Activated effector memory CD4-positive, alpha-beta T cell treated with anti-CD3 and anti-CD28 coated beads, Interleukin-2, amount 50 U/mL, for 16 hours (primary cell): ENCODE measurements at regions not wholly inside any gene's neighbourhood (a gene's known extent, or its start where the extent isn't known, plus 50 kb on each side); places are given as distances from the start of the nearest gene placed in this dataset.
"Not testable (repeated sequence)": the region's sequence is repeated elsewhere in the genome, so short reads cannot be mapped to it uniquely, and the experiment has no call there.

ENCODE experiments used
- DNase-seq: peaks from one replicate; pipeline ENCODE4 v3.0.0-alpha.2; 2020

DNA sequence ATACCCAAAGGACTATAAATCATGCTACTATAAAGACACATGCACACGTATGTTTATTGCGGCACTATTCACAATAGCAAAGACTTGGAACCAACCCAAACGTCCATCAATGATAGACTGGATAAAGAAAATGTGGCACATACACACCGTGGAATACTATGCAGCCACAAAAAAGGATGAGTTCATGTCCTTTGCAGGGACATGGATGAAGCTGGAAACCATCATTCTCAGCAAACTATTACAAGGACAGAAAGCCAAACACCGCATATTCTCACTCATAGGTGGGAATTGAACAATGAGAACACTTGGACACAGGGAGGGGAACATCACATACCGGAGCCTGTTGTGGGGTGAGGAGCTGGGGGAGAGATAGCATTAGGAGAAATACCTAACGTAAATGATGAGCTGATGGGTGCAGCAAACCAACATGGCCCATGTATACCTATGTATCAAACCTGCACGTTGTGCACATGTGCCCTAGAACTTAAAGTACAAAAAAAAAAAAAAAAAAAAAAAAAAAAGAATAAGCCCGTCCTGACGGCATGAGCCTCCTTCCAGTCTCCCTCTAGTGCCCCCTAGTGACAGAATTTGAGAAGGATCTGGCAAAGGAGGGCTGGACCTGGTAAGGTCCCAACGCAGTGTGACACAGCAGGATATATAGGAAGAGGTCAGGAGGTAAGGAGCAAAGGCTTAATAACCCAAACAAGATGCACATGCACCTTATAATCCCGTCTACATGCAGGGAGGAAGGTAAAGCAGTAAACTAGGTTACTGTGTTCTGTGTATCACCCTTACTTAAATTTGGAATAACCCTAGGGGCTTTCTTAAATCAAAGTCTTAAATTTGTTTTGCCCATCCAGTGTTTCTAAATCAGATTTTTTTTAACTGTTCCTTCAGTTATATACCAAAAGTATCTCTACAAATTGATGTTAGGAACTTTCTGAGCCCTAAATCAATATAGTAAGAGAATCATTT lies 214.8 kb downstream of the UNC5CL start:
- not testable (repeated sequence) for DNase-seq

DNA sequence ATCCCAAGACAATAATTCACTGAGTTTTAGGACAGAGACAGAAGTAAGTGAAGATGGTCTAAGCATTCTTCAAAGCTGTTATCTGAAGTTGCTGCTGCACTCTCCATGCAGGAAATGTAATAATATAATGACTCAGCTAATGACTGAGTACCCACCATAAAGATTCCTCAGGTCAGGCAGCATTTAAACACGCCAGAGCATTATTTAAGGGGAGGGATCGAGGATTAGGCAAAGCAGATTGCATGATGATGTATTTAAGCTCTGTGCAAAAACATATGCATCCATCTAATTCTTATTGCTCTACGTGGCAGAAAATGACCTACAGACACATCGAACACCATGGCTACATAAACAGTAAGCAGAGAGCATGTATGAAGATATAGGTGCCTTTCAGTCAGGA lies 216.4 kb downstream of the UNC5CL start:
- DNase-seq = no peak

DNA sequence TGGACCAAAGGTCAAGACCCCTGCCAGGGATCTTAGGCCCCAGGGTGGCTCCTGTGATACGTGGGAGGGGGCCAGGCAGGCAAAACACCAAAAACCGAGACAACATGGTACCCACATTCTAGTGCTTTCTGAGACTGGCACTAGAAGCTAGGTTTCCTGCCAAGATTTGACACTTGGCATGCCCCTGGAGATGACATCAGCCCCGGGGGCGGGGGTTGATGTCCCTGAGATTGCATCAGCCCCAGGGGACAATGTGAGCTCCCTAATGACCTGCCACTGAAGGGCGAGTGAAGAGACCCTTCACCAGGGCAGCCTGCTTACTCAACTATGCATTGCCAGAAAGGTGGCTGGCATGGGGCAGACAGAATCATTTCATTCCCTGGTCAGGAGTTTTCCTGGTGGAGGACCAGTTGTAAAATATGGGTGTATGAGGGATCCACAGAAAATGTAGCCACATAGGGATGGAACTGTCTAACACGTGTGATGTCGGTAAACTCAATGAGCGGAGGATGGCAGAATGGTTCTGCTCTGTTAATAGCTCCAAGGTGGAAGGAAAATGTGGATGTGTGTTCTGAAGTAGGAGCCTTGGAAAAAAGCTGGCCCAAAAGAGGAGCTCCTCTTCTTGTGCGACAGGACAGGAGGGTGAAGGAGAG lies 219.7 kb downstream of the UNC5CL start:
- DNase-seq = no peak

DNA sequence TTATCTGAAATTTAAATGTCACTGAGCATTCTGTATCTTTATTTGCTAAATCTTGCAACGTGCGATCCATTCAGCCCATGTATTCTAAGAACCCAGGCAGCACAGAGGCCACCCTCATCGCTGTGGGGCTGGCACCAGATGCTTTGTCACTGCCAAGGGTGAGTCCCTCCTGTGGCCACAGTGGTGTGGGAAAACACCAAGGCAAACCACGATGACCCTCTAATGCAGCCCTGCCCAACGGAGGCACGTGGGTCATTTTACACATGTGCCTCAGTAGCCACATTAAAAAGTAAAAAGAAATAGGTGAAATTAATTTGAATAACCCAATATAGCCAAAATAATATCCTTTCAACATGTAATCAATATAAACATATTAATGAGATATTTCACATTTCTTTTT lies 221.7 kb downstream of the UNC5CL start:
- DNase-seq = no peak

DNA sequence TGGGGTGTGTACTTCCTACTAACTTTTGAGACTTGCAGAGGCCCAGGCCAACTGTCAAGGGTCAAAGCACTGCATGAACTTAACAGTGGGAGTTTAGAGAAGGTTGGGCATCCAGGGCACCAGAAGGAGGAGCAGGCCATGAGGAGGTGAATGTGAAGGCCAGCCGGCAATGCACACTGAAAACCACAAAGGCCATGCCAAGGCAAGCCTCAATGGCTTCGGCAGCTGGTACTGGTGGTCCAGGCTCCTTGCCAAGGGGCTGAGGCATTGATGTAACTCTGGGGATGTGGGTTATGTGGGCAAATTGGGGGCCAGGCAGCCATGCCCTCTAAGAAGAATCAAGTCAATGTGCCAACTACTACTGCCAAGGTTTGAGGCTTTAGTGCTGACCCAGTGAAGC lies 222.4 kb downstream of the UNC5CL start:
- DNase-seq = no peak

DNA sequence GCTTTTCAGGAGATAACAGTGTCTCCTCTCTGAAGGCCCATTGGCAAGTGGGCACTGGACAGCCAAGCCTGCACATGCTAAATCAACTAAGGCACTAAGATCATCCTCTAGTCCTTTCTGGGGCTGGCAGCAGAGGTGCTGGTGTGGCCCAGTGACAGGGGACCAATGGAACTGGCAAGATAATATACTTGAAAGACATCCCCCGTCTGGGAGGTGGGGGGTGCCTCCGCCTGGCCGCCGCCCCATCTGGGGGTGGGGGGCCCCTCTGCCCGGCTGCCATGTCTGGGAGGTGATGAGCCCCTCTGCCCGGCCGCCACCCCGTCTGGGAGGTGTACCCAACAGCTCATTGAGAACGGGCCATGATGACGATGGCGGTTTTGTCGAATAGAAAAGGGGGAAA lies 223.3 kb downstream of the UNC5CL start:
- DNase-seq = no peak

DNA sequence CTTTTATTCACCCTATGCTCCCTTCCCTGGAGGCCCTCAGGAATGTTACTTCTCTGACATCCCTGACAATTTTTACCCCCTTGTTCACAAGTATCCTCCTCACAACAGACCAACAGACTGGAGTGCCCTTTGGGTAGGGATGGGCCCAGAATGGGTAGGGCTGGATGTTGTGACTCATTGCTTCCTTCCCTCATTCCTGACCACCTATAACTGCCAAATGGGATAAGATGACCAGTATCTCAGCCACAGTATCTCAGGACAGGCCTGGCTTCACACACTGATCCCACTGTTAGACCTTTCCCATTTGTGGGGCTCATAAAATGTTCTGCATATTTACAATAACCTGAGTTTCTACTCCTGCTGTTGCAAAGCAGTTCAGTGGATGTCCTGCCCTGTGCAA lies 223.0 kb upstream of the LRFN2 start:
- DNase-seq = no peak

DNA sequence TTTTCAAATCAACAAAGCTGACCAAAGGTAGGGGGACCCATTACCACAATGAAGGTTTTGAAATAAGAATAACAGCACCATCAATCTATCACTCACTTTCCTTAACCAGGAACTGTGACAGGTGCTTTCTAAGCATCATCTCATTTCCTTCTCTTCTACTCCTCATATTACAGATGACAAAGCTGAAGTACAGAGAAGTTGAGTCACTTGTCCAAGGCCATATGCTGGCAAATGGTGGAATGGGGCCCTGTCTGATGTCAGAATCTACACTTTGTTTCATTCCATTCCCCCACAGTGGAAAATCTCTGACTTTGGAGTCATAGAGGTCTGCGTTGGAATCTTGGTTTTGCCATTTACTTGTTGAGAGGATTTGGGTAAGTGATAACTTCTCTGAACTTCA lies 222.5 kb upstream of the LRFN2 start:
- no peak for DNase-seq

DNA sequence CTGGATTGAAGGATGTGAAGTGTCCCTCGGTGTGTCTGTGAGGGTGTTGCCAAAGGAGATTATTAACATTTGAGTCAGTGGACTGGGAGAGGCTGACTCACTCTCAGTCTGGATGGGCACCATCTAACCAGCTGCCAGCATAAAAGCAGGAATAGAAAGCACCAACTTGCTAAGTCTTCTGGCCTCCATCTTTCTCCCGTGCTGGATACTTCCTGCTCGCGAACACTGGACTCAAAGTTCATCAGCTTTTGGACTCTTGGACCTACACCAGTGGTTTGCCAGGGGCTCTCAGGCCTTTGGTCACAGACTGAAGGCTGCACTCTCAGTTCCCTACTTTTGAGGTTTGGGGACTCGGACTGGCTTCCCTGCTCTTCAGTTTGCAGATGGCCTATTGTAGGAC lies 220.3 kb upstream of the LRFN2 start:
- DNase-seq = no peak

DNA sequence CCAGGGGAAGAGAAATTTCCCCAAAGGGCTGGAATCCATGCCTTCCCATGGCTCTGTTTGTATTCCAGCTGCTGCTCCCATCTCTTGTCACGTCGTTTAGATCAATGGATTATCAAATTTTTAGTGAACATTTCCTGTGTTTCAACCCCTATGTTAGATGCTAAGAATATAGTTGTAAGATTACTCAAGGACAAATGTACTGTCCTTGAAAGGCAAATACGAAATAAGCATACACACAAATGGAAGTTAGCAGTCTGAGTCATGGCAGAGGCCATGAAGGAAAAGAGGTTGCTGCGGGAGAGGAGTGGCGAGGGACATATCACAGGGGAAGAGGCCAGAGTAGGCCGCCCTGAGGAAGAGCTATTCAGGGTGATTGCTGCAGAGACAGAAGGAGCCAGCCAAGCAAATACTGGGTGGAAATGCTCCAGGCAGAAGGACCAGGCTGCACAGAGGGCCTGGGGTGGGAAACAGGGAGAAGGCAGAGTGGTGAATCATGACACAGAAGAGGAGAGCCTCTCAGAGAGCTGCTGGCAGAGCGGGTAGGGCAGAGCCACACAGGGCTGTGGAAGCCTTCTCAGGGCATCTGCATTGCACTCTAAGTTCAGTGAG lies 219.2 kb upstream of the LRFN2 start:
- DNase-seq = no peak

DNA sequence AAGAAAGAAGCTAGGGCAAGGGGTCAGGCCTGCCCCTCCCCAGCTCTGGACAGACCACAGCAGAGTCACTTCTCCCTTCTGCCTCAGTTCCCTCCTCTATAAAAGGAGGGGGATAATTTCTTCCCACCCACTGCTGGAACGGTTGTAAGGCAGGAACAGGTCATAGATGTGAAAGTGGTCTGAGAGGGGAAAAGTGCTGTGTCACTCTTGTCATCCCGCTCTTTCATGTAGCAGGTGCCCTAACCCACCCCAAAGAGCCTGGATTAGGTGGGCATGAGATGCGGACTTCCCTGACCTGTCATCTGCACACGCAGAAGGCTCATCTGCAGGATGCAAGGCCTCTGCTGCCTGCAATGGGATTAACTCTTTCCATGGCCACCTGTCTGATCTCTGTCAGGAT lies 218.2 kb upstream of the LRFN2 start:
- DNase-seq = no peak

DNA sequence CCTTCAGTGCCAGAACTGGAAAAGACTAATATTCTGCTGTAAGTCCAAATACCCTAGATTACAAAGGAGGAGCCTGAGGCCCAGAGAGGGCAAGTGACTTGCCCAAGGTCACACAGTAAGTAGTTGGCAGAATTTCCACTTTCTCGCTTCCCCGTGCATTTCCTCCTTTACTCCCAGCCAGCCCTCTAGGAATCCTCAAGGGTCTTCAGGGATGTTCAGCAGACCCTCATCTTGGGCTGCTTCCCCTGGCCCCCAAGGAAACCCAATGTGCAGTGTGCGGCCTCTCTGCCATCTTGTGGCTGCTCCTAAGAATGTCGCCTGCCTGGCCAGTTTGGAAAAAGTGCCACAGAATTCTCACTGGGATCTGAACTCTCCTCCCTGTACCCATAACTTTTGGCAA lies 217.7 kb upstream of the LRFN2 start:
- no peak for DNase-seq

DNA sequence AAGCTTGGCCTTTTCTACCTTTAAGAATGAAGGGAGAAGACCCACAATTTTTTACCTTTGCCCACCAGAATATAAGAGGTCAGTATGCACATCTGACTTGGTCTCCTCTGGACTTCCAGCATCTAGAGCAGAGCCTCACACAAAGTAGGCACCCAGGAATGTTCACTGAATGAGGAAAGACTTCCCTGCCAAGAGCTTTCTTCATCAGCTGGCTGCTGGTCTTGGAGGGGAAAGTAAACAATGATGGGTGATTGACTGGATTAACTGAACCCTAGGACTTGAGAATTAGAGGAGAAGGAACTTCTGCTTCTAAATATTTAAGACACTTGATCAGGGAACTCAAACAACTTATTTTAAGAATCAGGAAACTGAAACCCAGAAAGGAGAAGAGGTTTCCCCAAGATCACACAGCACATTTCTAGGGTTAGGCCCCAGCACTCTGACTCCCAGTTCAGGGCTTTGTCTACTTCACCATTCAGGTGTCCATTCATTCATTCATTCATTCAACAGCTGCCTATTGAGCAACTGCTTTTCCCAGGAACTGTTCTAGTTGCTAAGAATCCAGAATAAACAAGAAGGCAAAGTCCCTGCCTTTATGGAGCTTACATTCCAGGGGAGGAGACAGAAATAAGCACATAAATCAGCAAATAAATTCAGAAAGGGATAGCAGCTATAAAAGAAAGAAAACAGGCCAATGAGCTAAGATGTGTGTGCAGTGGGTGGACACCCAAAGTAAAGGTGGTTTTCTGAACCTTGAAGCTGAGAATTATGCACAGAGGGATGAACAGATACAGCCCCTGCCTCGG lies 216.9 kb upstream of the LRFN2 start:
- no peak for DNase-seq

DNA sequence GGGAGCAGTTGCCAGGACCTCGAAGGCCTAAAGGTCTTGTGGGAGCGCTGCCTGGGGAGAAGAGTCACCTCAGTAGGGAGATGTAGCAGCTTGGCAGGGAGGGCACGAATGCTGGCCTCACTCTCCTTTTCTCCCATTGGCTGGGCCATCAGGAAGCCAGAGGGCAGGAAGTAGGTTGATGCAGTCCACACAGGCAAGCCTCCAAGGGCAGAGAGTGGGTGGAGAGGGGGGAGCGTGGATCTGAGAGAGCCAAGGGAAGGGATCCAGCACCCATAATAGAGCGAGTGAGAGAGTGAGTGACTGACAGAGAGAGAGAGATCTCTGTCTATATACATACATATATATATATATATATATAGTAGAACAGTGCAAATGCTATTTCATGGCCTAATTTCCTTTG lies 215.3 kb upstream of the LRFN2 start:
- DNase-seq = no peak

DNA sequence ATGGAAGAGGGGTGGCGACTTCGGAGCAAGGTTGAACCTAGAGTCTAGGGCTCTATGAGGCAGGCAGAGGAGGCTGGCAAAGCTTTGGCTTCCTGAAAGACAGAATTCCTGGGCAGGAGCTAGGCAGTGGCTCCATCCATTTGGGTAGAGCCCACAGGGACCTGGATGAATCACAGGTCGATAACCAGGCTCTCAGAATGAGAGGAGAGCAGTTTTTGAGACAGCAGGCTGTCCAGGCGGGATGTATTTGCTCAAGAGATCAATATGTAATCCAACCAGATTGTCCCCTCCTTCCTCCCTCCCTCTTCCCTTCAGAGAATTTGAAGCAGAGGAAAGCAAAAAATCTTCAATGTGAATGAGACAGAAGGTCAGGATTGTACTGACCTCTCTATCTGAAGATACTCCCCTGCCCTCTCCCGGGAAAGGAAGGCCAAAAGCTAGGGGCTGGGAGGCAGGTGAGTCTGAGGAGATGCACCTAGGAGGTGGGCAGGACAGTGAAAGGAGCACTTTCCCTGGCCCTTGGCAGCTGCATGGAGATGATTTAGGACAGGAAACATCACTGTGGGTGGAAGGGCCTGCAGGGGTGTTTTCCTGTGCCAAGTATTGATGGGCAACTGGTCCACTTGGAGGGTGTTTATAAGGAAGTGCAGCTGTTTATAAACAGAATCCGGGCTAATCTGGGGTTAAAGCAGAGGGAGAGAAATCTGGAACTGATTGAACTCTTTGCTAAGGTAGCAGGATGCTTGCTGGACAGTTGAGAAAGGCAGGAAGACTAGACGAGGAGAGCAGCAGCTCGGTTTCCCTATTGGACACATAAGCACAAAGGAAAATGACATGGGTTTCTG lies 212.4 kb upstream of the LRFN2 start:
- DNase-seq = no peak

DNA sequence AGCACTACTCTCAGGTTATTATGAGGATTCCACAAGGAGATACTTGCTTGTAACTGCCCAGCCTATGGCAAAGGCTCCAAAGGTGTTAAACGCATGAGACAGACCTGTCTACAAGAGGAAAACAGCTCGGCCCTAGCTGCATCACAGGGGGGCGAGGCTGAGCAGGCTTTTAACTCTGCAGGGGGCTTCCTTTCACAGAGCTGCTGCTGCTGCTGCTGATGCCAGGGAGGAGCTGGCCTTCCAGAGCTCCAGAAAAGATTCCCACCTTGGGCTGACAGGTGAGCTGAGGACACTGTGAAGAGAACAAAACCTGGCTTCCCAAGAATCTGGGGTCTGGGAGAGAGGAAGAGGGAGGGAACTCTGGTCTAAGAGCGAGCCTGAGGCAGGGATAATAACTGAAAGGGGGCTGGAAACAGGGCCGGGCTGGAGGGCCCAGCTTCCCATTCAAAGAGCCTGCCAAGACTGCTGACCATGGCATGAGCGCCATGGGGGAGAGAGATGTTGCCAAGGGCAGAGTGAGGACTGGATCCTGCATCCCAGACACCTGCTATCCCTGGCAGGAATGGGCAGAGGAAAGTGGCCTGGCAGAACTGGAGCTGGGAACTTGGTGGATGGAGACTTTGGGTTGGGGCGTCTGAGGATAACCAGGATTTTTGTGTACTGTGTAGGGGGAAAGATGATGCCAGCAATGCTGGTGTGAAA lies 211.1 kb upstream of the LRFN2 start:
- no peak for DNase-seq

DNA sequence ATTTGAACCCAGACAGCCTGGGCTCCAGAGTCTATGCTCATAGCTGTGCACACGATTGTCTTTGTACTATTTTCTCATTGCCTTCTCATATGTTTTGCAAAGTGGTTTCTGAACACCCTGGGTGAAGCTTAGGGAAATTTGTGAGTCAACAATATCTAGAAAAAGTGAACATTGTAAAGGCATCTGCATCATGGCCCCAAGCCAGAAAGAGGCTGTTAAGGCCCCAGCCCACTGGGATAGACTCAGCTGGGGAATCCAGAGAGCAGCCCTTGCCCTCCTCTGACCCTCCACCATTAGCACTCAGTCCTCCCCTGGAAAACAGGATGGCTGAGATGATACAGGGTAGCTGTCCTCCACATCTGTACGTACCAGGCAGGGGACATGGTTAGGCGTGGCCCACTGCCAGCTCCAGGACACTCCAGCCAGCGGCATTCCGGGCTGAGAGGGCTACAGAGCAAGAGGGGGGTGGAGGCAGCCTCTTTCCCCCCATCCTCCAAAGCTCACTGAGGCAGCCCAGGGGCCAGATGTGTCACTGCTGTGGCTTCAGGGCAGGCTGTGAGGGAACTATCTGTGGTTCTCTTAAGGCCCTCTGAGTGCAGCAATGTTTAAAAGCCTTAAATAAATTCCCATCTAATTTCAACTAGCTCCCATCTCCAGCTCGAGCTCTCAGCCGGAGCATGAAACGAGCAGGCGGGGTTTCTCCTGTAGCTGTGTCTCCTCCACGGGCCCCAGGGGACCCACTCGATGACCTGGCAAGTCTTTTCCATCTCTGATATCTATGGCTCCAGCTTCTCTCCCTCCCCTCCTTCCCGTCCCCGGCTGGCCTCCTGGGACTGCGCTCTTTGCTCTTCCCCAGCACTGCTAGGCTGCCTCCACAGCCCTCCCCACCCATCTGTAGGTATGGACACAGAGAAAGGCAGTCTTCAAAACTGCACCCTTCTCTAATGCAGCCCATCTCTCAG lies 209.4 kb upstream of the LRFN2 start:
- no peak for DNase-seq

DNA sequence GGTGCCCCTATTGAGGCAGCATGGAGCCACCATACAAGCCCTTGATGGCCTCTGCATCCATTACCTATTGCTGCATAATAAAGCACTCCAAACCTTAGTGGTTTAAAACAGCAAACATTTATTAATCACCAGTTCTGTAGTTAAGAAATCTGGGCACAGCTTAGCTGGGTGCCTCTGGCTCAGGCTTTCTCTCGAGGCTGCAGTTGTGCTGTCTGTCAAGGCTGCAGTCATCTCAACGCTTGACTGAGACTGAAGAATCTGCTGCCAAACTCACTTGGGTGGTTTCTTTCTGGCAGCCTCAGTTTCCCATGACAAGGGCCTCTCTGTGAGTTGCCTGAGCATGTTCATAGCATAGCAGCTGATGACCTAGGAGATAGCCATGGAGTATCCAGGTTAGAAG lies 207.4 kb upstream of the LRFN2 start:
- no peak for DNase-seq

DNA sequence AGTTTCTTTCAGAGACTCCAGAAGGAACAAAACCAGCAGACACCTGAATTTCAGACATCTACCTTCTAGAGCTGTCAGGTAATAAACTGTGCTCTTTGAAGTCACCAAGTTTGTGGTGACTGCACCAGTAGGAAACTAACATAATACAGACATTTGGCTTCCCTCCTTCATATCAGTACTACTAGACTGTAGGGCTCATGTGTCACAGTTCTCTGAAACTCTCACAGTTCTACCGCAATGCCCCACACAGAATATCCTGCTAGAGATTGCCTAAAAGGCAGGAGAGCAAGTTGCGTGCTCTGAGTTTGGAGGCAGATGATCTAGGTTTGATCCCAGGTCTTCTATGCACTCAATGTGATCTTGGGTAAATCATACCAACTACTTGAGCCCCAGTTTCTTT lies 205.0 kb upstream of the LRFN2 start:
- DNase-seq = no peak

DNA sequence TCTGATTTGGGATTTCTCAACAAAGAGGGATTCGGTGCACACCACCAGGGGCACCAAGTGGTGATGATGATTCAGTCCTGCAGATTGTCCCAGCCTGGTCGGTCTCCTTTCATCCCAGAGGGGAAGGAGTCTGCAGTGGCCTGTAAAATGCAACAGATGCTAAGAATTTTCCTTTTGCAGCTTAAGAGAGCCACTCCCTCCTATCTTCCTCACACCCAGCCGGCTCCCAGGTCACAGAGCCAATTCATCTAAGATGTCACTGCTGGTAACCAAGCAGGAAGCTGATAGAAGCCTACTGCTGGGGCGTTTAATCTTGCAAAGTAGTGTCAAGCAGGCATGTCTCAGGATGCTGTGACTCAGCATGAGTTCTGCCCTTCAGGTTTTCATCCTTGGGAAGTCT lies 203.8 kb upstream of the LRFN2 start:
- no peak for DNase-seq
